Naive thymus-derived CD4-positive, alpha-beta T cell (primary cell): ENCODE measurements at regions not wholly inside any gene's neighbourhood (a gene's known extent, or its start where the extent isn't known, plus 50 kb on each side); places are given as distances from the start of the nearest gene placed in this dataset.

ENCODE experiments used
- ATAC-seq: fragments of 150-1000 bp; cut with Tn5 transposase; 2 replicates; pipeline ENCODE4 v1.10.0; 2021; ENCODE audit warnings: mild to moderate bottlenecking, moderate library complexity
- CTCF ChIA-PET: fragments of 350-600 bp; sonication (Branson Sonifier 250); formaldehyde crosslinking; loops from one replicate; lab custom pipeline; 2021; ENCODE audit warnings: antibody characterized with exemption; lab: Charles Lee
- POLR2A ChIA-PET: fragments of 350-600 bp; sonication (Branson Sonifier 250); formaldehyde crosslinking; loops from one replicate; lab custom pipeline; 2021; ENCODE audit warnings: antibody characterized with exemption, inconsistent platforms; lab: Charles Lee
- DNase-seq, 9 donors: peaks; one replicate each; pipeline versions ENCODE4 v3.0.0 to v3.0.0-alpha.2; 2020 to 2022; ENCODE audit warnings: mixed read lengths in 1 of 9
- H3K27ac ChIP-seq: one replicate; pipeline ENCODE4 v1.7.0; 2013; ENCODE audit warnings: mild to moderate bottlenecking, low read depth, low read length, moderate library complexity
- H3K27me3 ChIP-seq, 2 donors: one replicate each; pipeline ENCODE4 v1.7.0; 2013; ENCODE audit warnings: low read length in 2 of 2, mild to moderate bottlenecking in 2 of 2, moderate library complexity in 2 of 2; ENCODE audit not compliant: control insufficient read depth in 2 of 2, insufficient read depth in 2 of 2
- H3K36me3 ChIP-seq, 3 experiments: 1 replicate in 2 of 3; 2 replicates in 1 of 3; pipeline ENCODE4 v1.7.0; 2013; ENCODE audit warnings: low read length in 3 of 3, mild to moderate bottlenecking in 3 of 3, moderate library complexity in 1 of 3; ENCODE audit not compliant: insufficient read depth in 3 of 3, control insufficient read depth in 2 of 3
- H3K4me1 ChIP-seq, 2 donors: one replicate each; pipeline ENCODE4 v1.7.0; 2013; ENCODE audit warnings: low read length in 2 of 2, mild to moderate bottlenecking in 2 of 2, moderate library complexity in 1 of 2; ENCODE audit not compliant: control insufficient read depth in 2 of 2, insufficient read depth in 2 of 2
- H3K4me3 ChIP-seq: 2 replicates; pipeline ENCODE4 v1.7.0; 2013; ENCODE audit warnings: mild to moderate bottlenecking, low read length
- H3K9me3 ChIP-seq, 3 experiments: 1 replicate in 2 of 3; 2 replicates in 1 of 3; pipeline ENCODE4 v1.7.0; 2013; ENCODE audit warnings: low read length in 3 of 3; ENCODE audit not compliant: control insufficient read depth in 2 of 3
- H3K27ac Mint-ChIP-seq, 9 donors: one replicate each; pipeline ENCODE4 v1.8.0; 2020 to 2022; ENCODE audit warnings: mixed read lengths in 9 of 9, mild to moderate bottlenecking in 8 of 9, moderate library complexity in 5 of 9, inconsistent platforms in 2 of 9
- H3K27me3 Mint-ChIP-seq, 5 donors: one replicate each; pipeline ENCODE4 v1.8.0; 2021 to 2022; ENCODE audit warnings: mixed read lengths in 5 of 5, mild to moderate bottlenecking in 1 of 5
- H3K36me3 Mint-ChIP-seq, 5 donors: one replicate each; pipeline ENCODE4 v1.8.0; 2020 to 2022; ENCODE audit warnings: mixed read lengths in 5 of 5, mild to moderate bottlenecking in 3 of 5, inconsistent platforms in 1 of 5
- H3K4me1 Mint-ChIP-seq, 7 donors: one replicate each; pipeline ENCODE4 v1.8.0; 2020 to 2022; ENCODE audit warnings: mixed read lengths in 7 of 7, mild to moderate bottlenecking in 3 of 7, inconsistent platforms in 1 of 7
- H3K4me3 Mint-ChIP-seq, 10 donors: one replicate each; pipeline ENCODE4 v1.8.0; 2020 to 2022; ENCODE audit warnings: mild to moderate bottlenecking in 10 of 10, mixed read lengths in 10 of 10, moderate library complexity in 6 of 10, inconsistent platforms in 2 of 10
- H3K9me3 Mint-ChIP-seq, 11 donors: one replicate each; pipeline ENCODE4 v1.8.0; 2020 to 2022; ENCODE audit warnings: mixed read lengths in 11 of 11, mild to moderate bottlenecking in 4 of 11, inconsistent platforms in 1 of 11, moderate library complexity in 1 of 11
- intact Hi-C, 2 donors: fragments of 100-400 bp; cut with micrococcal nuclease; formaldehyde crosslinking; loops; one replicate each; pipeline ENCODE4 v1.15.1; 2023

- H3K27ac ChIP-seq: no peak overlapping the region
- H3K36me3 ChIP-seq: no peaks in the 10 kb centered on the region
- CTCF ChIA-PET: no interaction called here
- H3K27me3 ChIP-seq: no peaks in the 10 kb centered on the region
- H3K27ac Mint-ChIP-seq: no peak overlapping the region
- DNase-seq (no peak), ATAC-seq (no peak)
- peaks cover 0 to 10% (median 0%) of the 10 kb centered on the region in 5 donors for H3K27me3 Mint-ChIP-seq
- no peaks in the 10 kb centered on the region for H3K4me1 ChIP-seq
- POLR2A ChIA-PET: no interaction called here
- H3K36me3 Mint-ChIP-seq: peaks cover 0 to 5% (median 0%) of the 10 kb centered on the region in 5 donors
- H3K9me3 ChIP-seq: no peaks in the 10 kb centered on the region
- no peaks in the 10 kb centered on the region for H3K4me1 Mint-ChIP-seq
- peaks cover 0 to 24% (median 9%) of the 10 kb centered on the region in 11 donors for H3K9me3 Mint-ChIP-seq
- H3K4me3 Mint-ChIP-seq: no peak overlapping the region
- intact Hi-C loops: no loop called here
- H3K4me3 ChIP-seq: no peak overlapping the region
These were observed 175.4 kb upstream of the ATP6AP2 start for GRCh38 chrX:40405399-40405798.

GRCh38 chrX:40403757-40404156, 177.0 kb upstream of the ATP6AP2 start:
- Histone ChIP-seq H3K4me3 (no peak overlapping the region), H3K4me1 (no peaks in the 10 kb centered on the region), H3K9me3 (no peaks in the 10 kb centered on the region), H3K36me3 (no peaks in the 10 kb centered on the region), H3K27ac (no peak overlapping the region), H3K27me3 (no peaks in the 10 kb centered on the region)
- ChIA-PET POLR2A (no interaction called here), CTCF (no interaction called here)
- intact Hi-C loops: no loop called here
- Mint-ChIP-seq H3K4me1 (no peaks in the 10 kb centered on the region), H3K36me3 (peaks cover 0 to 5% (median 0%) of the 10 kb centered on the region in 5 donors), H3K27ac (no peak overlapping the region), H3K9me3 (peaks cover 0 to 9% (median 4%) of the 10 kb centered on the region in 11 donors), H3K4me3 (no peak overlapping the region), H3K27me3 (peaks cover 0 to 8% (median 0%) of the 10 kb centered on the region in 5 donors)
- ATAC-seq (no peak), DNase-seq (no peak)

- Mint-ChIP-seq H3K4me3 (no peak overlapping the region), H3K9me3 (peaks cover 0 to 5% (median under 1%) of the 10 kb centered on the region in 11 donors), H3K4me1 (no peaks in the 10 kb centered on the region), H3K36me3 (peaks cover 0 to under 1% (median 0%) of the 10 kb centered on the region in 5 donors), H3K27ac (no peak overlapping the region), H3K27me3 (peaks cover 0 to 2% (median 0%) of the 10 kb centered on the region in 5 donors)
- Histone ChIP-seq H3K9me3 (no peaks in the 10 kb centered on the region), H3K36me3 (no peaks in the 10 kb centered on the region), H3K4me3 (no peak overlapping the region), H3K4me1 (no peaks in the 10 kb centered on the region), H3K27ac (no peak overlapping the region), H3K27me3 (no peaks in the 10 kb centered on the region)
- POLR2A ChIA-PET: no interaction called here
- DNase-seq: no peak
- CTCF ChIA-PET: no interaction called here
- intact Hi-C loops: no loop called here
- peak; percentile 44 for ATAC-seq
These were observed 177.8 kb upstream of the ATP6AP2 start for GRCh38 chrX:40402831-40403533.

GRCh38 chrX:40395102-40395501, 185.7 kb upstream of the ATP6AP2 start:
- H3K36me3 Mint-ChIP-seq: peaks cover 0 to 4% (median 0%) of the 10 kb centered on the region in 5 donors
- POLR2A ChIA-PET: no interaction called here

DNA sequence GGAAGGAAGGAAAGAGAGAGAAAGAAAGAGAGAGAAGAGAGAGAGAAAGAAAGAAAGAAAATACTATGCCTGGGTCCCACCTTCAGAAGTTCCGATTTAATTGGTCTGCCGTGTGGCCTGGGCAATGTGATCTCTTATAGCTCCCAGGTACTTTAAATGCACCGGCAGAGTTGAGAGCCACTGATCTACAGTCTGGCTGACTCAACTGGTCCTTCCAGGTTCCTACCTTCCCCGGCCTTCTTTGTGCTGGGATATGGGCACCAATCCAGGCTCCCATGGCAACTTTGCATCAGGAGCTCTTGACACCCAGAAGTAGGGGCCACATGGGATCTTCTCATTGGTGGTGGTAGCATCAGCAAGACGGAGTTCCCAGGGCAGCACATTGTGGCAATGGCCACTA, 186.5 kb upstream of the ATP6AP2 start:
- Mint-ChIP-seq H3K4me3 (no peak overlapping the region), H3K4me1 (no peaks in the 10 kb centered on the region), H3K27ac (no peak overlapping the region), H3K9me3 (peaks cover 0 to 13% (median 5%) of the 10 kb centered on the region in 11 donors), H3K36me3 (peaks cover 0 to 4% (median 0%) of the 10 kb centered on the region in 5 donors), H3K27me3 (no peaks in the 10 kb centered on the region)
- H3K4me3 ChIP-seq: no peak overlapping the region
- DNase-seq (no peak), ATAC-seq (no peak)
- CTCF ChIA-PET: no interaction called here
- intact Hi-C loops: no loop called here
- no peak overlapping the region for H3K27ac ChIP-seq
- no peaks in the 10 kb centered on the region for H3K36me3 ChIP-seq
- POLR2A ChIA-PET: interaction anchor here (0.6 kb wide), 1 partner anchor 1396 kb away, joined by 4 read pairs; no protein-coding TSS in a partner anchor
- no peaks in the 10 kb centered on the region for H3K4me1 ChIP-seq
- H3K9me3 ChIP-seq: no peaks in the 10 kb centered on the region
- no peaks in the 10 kb centered on the region for H3K27me3 ChIP-seq

More at GRCh38 chrX:40395102-40395501, 185.7 kb upstream of the ATP6AP2 start:
- H3K27ac ChIP-seq: no peak overlapping the region
- intact Hi-C loops: no loop called here
- H3K4me1 ChIP-seq: no peaks in the 10 kb centered on the region
- no peak overlapping the region for H3K4me3 ChIP-seq
- CTCF ChIA-PET: no interaction called here
- Mint-ChIP-seq H3K27ac (no peak overlapping the region), H3K4me1 (no peaks in the 10 kb centered on the region), H3K4me3 (no peak overlapping the region), H3K27me3 (no peaks in the 10 kb centered on the region), H3K9me3 (peaks cover 0 to 13% (median 5%) of the 10 kb centered on the region in 11 donors)
- H3K27me3 ChIP-seq: no peaks in the 10 kb centered on the region
- no peaks in the 10 kb centered on the region for H3K9me3 ChIP-seq
- DNase-seq (no peak), ATAC-seq (no peak)
- no peaks in the 10 kb centered on the region for H3K36me3 ChIP-seq

DNA sequence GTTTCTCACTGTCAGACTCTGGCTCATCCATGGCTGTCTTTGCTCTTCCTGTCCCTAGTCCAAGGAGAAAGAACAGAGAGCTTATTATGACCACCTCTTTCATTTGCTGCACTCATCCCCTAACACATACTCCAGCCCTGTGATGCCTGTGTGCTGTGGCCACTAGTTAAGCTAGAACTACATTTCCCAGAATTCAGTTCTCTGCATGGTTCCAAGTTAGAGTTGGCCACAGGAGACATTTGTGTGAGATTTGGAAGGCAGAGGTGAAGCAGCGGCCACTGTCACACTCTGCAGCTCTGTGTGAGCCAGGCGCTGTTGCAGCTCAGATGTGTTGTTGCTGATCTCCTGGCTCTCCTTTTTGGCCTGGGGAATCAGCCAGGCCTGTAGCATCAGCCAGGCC, 188.2 kb upstream of the ATP6AP2 start:
- peaks cover 0 to 4% (median 0%) of the 10 kb centered on the region in 5 donors for H3K36me3 Mint-ChIP-seq

DNA sequence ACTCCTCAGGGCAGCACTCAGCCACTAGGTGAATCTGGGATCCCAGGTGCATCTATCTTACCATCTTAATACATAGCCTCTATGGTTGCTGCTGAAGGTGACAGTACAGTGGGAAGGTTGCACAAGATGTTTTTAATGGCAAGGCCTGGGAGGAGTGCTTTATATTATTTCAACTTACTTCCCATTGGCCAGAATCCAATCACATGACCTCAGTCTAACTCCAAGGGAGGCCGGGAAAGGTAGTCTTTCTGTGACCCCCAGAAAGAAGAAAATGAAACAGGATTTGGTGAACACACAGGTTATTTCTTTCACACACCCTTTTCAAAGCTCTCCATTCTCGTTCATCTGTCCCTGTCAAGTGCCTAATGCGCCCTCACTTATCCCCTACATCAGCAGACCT, 189.1 kb upstream of the ATP6AP2 start:
- Histone ChIP-seq H3K36me3 (no peaks in the 10 kb centered on the region), H3K27me3 (no peaks in the 10 kb centered on the region), H3K27ac (no peak overlapping the region), H3K4me1 (no peaks in the 10 kb centered on the region), H3K4me3 (no peak overlapping the region), H3K9me3 (no peaks in the 10 kb centered on the region)
- POLR2A ChIA-PET: no interaction called here
- CTCF ChIA-PET: no interaction called here
- Mint-ChIP-seq H3K27me3 (no peaks in the 10 kb centered on the region), H3K9me3 (peaks cover 0 to 3% (median 0%) of the 10 kb centered on the region in 11 donors), H3K4me1 (peaks cover 0 to 2% (median 0%) of the 10 kb centered on the region in 7 donors), H3K36me3 (no peaks in the 10 kb centered on the region), H3K27ac (no peak overlapping the region), H3K4me3 (no peak overlapping the region)
- no peak for ATAC-seq
- intact Hi-C loops: no loop called here
- no peak for DNase-seq

More for the DNA sequence above, 188.2 kb upstream of the ATP6AP2 start:
- H3K4me3 Mint-ChIP-seq: no peak overlapping the region
- no peaks in the 10 kb centered on the region for H3K27me3 ChIP-seq
- H3K27ac ChIP-seq: no peak overlapping the region
- no peak for ATAC-seq
- no peak for DNase-seq
- no peaks in the 10 kb centered on the region for H3K36me3 ChIP-seq
- no peaks in the 10 kb centered on the region for H3K4me1 ChIP-seq
- ChIA-PET CTCF (no interaction called here), POLR2A (no interaction called here)
- H3K9me3 ChIP-seq: no peaks in the 10 kb centered on the region
- no peak overlapping the region for H3K27ac Mint-ChIP-seq
- no peaks in the 10 kb centered on the region for H3K4me1 Mint-ChIP-seq
- peaks cover 0 to 9% (median 4%) of the 10 kb centered on the region in 11 donors for H3K9me3 Mint-ChIP-seq
- no peak overlapping the region for H3K4me3 ChIP-seq
- no peaks in the 10 kb centered on the region for H3K27me3 Mint-ChIP-seq
- intact Hi-C loops: no loop called here
